ENCODE measurements at regions not wholly inside any gene's neighbourhood (a gene's known extent, or its start where the extent isn't known, plus 50 kb on each side); places are given as distances from the start of the nearest gene placed in this dataset.

DNA sequence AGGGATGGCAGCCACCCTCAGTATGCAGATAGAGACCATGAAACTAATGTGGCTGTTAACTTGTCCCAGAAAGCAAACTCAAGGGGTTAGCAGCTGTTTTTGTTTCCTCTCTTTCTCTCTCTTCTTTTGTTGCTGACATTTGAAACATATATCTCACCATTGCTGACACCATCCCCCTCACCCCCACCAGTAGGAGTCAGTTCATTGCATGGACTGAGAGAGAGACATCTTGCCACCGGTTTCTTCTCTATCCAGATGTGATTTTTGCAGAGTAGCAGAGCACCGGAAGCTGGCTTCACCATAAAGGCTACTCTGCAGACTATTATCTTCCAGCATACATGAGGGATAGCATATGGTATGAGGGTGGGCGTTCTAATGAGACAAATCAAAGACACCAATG lies 177.1 kb upstream of the FRG1 start:
- FAIRE-seq, result no peak

DNA sequence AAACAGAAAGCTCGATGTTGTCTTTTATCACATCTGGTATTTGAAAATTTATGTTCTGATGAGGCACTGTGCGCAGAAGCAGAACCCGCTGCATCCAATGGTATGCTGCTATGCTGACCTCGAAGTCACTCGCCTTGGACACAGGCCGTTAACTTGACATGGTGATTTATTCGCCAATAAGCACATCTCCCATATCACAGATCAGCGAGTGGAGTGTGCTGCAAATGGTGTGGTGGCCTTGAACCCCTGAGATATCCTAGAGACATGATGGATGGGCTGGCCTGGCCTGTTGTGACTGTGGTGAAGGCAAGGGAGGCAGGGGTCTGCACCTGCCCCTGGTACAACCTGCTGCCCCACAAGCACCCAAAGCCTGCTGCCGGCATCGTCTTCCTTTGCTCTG lies 175.4 kb upstream of the FRG1 start:
- DNase-seq (ENCODE audit: low spot score in 2 of 2) (no peak), FAIRE-seq (no peak)

More for the DNA sequence above, 177.1 kb upstream of the FRG1 start:
- no peak for DNase-seq (ENCODE audit: low spot score in 2 of 2)

DNA sequence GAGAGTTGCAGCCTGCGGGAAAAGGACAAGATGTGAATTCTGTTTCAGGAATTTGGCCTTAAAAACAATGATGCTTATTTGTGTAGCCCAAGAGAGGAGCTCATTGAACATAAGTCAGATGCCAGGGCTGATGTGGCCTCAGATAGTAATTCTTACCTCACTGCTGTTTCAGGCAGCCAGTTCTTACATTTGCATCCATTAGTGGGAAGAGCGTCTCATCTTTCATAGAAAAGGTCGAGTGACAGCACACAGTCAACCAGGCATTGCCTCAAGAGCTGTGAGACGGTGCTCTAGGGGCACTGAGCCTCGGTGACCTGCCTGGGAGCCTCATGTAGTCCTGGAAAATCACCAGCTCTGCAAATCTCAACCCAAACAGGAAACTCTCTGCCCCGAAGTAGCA lies 174.9 kb upstream of the FRG1 start:
- FAIRE-seq (no peak), DNase-seq (ENCODE audit: low spot score in 2 of 2) (no peak)

DNA sequence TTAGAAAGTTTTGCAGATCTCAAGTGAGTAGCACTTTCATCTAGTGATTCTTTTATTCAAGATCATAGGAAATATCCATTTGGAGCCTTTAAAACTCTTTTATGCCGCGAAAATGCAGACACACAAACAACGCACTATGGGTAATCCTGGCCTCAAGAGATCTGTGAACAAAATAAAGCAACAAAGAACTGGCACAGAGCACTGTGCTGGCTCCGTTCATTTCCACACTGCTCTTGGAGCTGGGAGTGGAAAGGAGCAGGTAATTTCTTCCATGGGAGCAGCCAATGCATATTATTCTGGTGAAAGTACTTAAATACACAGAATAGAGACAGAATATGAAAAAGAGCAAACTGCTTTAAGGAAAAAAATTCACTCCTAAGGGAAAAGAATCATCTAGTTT lies 172.7 kb upstream of the FRG1 start:
- no peak for FAIRE-seq
- DNase-seq (ENCODE audit: low spot score in 2 of 2), result no peak

DNA sequence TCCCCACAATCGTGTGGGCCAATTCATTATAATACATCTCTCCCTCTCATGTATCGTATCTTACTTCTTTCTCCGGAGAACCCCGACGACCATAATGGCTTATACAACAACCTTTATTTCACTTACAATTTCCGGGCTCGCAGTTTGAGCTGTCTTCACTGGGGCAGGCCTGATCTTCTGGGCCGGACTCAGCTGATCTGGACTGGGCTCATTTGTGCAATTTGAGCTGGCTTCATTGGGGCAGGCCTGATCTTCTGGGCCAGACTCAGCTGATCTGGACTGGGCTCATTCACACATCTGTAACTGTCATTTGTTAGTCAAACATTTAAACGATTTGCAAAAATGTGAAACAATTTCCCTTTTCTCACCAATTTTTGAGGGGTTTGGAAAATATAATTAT lies 171.5 kb upstream of the FRG1 start:
- FAIRE-seq (no peak), DNase-seq (ENCODE audit: low spot score in 2 of 2) (no peak)

DNA sequence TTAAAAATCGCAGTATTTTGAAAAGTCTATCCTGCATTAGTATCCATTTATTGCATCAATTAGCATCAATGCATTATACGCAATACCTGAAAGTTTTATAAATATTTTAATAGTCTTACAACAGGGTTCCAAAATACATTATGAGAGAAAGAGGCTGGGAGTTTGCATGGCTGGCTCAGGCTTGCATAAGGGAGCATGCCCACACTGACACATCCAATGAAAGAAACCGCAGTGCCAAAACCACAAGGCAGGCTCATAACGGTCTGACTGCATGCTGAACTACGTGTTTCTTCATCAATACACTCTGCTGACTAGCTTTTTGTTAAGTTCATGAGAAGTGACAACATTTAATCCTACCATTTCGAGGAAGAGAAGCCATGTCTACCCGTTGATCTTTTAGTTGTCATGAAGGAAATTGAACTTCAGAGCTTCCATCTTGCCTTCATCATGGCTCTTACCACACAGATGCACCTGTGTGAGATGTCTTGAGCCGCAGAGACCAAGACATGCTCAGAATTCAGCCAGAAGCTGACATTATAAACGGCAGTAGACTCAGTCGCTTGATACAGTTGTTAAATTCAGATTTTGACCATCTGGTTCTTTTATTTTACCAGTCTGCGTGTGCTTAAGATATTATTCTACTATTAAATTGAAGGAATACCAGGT lies 168.8 kb upstream of the FRG1 start:
- FAIRE-seq (no peak), DNase-seq (ENCODE audit: low spot score in 2 of 2) (no peak)

DNA sequence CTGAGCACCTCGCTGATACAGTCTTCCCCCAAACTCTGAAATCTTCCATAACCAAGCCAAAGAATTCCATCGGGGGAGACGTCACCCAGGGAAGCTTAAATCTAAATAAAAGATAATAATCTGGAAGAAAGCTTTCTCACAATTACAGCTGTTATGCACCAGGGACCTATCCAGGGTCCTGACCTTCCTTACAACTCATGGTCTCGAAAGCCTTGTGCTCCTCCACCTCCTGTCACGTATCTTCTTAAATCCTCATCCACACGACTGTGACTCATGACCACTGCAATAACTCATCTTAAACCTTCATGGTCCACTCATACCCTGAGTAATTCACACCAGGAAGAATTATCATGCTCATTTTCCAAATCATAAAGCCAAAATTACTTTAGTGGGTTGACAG lies 166.8 kb upstream of the FRG1 start:
- FAIRE-seq, result no peak
- no peak for DNase-seq (ENCODE audit: low spot score in 2 of 2)

DNA sequence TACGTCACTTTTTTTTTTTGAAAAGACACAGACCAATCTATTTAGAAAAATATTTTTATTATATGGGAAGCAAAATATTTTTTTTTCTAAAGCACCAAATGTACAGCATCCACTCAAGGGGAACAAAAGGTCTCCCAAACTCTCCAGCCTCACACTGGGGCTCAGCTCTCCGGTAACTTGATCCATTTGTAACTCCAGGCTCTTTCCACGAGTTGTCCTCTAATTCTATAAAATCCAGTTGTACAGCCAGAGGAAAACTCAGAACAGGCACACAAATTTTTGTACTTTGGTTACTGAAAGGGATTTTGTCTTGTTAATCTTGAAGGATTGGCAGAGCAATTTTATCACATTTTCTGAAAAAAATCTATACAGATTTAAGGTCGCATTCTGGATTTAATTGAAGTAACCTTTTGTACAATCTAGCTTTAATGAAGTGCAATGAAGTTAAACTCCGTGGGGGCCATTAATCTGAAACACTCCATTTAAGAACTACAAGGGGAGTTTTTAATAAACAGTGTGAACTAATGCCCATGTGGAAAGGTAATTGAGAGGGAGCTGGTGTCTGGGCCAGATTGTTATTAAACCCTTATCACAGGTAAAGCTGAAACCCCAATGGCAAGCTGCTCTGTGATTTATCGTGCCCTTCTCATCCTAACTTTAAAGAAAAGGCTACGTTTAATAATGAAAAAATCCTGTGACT lies 161.2 kb upstream of the FRG1 start:
- DNase-seq (ENCODE audit: low spot score in 2 of 2), result no peak
- FAIRE-seq, result no peak

DNA sequence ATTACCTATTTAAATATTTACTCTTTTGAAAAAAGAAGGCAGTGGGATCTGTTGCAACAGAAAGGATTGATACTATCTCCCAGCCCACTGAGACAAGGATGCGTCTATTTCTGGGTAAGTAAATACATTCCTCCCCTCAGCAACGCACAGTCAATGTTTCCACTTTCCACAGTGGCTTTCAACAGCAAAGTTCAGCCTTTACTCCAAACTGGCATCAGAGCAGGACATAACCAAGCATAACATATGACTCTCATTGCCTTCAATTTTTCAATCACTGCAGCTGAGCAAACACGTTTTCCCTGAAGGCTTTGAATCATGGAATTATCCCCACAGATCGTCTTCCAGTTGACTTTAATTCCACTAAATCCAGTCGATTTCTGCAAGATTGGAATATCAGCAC lies 160.3 kb upstream of the FRG1 start:
- DNase-seq (ENCODE audit: low spot score in 2 of 2) (no peak), FAIRE-seq (no peak)

DNA sequence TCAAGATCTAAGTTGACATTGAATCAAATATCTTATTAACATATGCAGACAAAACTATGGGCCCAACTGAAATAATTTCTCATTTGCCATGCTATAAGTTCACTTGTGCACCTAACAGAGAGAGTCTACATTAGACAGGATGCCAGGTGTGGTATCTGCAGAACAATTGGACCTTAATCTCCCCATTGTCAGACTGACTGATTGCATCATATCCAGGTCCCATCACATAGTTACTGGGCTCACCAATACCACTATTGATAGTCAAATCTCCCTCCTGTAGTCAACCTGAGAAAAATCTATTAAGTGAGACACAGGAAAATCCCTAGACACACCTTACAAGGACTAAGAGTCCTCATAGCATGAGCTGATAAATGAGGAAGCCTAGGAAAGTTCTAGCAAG lies 156.0 kb upstream of the FRG1 start:
- FAIRE-seq (no peak), DNase-seq (ENCODE audit: low spot score in 2 of 2) (no peak)

DNA sequence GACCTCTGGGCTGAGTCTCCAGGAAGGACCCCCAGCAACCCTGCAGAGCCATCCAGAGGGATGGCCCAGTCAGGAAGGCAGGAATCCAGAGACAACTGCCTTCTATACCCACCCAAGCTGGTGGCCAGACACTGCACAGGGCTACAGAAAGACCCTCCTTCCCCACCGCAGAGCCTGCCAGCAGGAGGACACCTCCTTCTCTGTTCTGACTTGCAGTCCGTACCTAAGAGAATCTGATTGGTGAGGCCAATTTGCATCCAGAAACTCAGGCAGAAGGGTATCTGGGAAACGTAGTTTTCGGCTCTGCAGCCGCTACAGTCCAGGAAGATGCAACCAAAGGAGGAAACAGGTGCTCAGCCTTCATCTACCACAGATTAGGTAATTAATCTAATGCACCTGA lies 155.4 kb upstream of the FRG1 start:
- DNase-seq (ENCODE audit: low spot score in 2 of 2), result no peak
- no peak for FAIRE-seq

DNA sequence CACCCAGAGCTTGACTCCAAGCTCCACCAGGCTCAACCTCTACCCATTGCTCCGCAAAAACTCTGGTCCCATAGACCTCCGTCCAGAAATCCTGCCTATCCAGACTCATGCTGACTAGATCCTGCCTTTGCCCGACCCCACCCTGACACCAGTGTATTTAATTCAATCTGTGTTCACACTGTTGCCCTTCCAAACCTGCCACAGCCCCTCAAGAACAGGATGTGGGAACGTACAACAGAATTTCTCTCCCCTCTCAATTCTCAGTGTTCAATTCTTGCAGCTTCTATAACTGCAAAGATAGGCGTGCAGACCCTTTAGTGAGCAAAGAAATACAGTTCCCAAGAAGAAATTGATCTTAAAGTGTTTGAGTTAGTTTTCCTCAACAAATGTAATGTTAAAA lies 154.2 kb upstream of the FRG1 start:
- DNase-seq (ENCODE audit: low spot score in 2 of 2), result no peak
- FAIRE-seq, result no peak

DNA sequence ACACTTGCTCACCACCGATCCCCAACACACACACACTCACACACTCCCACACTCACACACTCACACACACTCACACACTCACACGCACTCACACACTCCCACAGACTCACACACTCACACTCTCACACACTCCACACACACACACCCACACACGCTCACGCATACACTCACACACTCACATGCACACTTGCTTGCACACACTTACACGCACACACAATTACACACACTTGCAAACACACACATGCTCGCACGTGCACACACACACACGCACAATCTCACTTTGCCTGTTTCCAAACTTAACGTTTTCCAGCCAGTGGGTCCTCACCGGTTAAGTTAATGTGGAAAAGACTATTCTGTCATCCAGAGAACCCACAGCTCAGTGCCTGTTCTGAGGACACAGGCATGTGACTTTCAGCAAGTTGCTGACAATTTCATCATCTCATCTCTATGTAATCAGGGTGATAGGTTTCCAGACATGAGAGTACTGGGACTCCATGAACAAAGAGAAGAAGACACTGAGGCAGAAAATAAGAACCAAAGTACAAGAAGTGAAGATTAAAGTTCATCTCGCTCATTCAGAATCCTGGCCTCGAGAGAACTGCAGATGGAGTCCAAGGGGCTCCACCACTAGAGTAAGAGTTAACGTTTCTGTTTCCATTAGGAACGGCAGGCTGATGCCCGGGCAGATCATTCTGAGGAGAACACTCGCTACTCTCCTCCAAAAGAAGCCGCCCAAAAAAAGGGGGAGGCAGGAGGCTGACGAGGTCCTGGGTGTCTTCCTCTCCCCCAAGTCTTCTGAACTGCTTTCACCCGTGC lies 153.2 kb upstream of the FRG1 start:
- no peak for DNase-seq (ENCODE audit: low spot score in 2 of 2)
- FAIRE-seq, result no peak

DNA sequence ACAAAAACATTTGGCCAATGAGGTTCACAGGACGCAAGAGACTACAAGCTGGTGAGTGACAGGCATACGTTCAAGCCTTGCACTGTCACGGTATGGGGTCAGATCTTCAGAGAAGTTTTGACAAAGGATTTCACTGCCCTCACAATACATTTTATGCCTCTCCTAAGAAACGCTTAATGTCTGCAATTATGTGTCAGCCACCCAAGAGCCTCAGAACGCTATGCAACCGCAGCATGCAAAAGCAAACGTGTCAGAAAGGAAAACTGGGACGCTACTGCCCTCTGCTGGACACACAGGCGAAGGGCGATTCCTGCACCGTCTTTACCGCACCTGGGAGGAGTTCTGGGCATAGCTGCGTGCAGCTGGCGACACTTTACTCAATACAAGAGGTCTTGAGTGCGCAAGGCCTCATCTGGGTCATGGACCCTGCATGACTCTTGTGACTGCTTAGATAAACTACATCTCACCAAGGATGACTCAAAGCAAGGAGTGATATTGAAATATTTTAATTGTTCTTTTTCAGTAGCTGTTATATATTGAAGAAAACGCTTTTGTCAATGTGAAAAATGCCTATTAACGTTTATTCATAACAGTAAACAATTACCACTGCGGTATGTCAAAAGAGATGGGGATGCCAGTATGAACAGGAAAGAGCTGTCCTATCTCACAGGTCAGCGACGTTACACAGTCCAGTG lies 147.6 kb upstream of the FRG1 start:
- no peak for FAIRE-seq
- DNase-seq (ENCODE audit: low spot score in 2 of 2), result peak in 1 of 2 donors; percentile 53

DNA sequence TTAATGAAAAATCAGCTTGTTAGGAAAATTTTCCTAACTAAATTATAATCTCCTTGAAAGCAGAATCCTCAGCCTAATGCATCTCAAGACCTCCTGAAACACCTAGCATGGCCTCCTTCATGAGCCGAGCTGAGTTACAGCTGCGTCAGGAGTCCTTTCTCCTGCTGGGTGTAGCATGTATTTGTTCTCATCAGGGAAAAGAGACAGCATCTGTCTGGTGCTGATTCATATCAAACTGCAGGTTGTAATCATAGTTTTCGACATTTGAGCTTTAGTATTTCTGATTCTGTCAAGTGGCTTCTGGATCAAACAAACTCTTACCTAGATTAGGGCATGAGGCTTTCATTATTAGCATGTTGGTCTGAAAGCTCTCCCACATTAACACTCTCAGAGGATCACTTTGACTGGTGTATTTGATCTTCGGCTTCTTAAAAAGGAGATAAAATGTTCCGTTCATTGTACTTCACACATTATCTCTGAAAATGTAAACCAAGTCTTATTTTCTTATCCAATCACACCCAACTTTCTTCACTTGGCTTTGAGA lies 140.1 kb upstream of the FRG1 start:
- DNase-seq (ENCODE audit: low spot score in 2 of 2), result no peak
- FAIRE-seq, result no peak

DNA sequence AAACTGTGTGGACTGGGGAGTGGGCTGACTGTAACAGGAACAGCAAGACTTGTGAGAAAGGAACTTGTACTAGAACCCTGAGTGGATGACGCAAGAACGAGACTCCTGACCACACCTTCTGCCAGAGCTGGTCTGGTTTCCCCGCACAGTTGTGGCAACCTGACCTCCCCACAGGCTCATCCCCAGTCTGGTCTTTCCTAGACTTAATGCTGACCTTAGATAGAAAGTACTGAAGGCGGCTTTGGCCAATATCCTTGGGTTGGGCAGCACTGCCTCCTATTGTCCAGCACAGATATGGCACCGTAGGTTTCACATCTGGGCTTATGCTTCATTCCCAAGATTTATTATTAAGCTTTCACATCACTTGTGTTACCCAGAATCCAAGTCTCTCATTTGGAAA lies 137.8 kb upstream of the FRG1 start:
- DNase-seq (ENCODE audit: low spot score in 2 of 2) (no peak), FAIRE-seq (no peak)

DNA sequence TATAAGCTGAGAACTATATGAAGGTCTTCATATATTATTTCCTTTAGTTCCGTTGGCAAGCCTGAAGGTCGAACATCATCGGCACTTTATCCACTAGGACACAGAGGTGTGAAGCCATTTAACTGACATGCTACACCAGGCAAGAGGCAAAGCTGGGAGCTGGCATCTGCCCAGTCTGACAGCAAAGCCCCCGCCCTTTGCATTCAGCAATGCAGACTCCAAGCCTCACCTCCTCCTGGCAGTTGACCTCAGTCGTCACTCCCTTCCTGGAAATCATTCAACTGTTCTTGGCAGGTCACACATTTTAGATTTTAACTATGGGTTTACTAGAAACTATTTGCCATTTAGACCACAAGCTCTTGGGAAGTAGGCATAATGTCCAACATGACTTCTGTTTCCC lies 135.8 kb upstream of the FRG1 start:
- FAIRE-seq (no peak), DNase-seq (ENCODE audit: low spot score in 2 of 2) (no peak)

DNA sequence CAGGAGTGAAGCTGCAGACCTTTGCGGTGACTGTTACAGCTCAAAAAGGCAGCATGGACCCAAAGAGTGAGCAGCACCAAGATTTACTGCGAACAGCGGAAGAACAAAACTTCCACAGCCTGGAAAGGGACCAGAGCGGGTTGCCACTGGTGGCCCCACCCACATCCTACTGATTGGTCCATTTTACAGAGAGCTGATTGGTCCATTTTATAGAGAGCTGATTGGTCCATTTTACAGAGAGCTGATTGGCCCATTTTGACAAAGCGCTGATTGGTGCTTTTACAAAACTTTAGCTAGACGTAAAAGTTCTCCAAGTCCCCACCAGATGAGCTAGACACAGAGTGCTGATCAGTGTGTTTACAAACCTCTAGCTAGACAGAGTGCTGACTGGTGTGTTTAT lies 134.2 kb upstream of the FRG1 start:
- no peak for DNase-seq (ENCODE audit: low spot score in 2 of 2)
- no peak for FAIRE-seq

DNA sequence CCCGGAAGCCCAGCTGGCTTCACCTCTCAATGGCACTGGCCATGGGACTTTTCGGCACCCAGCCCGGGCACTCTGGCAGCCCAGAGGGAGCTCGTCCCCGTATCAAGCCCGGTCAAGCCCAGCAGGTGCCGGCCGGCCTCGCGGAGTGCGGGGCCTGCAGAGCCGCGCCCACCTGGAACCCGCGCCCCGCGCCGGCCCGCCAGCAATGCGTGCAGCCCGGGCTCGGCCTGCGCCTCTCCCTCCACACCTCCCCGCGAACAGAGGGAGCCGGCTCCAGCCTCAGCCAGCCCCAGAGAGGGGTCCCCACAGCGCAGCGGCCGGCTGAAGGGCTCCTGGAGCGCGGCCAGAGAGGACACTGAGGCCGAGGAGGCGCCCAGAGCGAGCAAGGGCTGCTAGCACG lies 133.6 kb upstream of the FRG1 start:
- no peak for FAIRE-seq
- DNase-seq (ENCODE audit: low spot score in 2 of 2), result no peak

DNA sequence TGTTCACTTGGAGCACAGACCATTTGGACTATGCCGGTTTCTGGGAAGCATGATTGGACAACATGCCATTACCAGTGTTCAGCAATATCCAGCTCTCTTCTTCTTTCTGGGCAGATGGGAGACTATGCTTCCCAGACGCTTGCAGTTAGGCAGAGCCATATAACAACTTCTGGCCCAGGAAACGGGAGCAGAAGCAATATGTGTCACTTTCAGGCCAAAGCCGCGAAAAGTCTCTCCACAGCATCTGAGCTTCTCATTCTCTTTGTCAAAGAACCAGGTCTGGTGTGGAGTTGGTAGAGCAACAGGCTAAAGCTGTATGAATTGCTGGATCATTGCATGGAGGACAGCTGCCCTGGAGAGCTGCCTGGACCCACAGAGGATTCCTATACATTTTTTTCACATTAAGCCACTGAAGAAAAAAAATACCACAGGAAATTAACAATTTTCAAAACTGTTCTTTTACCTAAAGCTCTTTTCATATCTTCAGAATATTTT lies 131.4 kb upstream of the FRG1 start:
- DNase-seq (ENCODE audit: low spot score in 2 of 2), result no peak
- FAIRE-seq, result no peak

DNA sequence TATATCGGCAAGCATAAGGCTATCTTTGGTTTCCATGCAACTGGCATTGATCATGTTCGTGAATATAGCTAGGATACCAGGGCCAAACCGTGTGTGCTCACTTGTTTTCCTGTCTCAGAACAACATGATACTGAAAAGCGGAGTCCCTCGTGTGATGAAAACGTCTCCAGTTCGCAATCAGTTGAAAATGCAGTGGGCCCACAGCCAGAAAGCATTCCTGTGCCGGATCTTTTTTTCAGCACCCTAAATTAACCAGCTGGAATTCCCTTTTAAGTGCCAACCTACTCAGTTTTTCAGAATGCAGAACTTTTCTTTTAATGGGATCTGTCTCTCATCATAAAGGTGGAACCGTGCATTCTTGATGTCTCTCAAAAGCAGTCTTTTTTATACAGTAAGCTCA lies 130.8 kb upstream of the FRG1 start:
- FAIRE-seq, result no peak
- no peak for DNase-seq (ENCODE audit: low spot score in 2 of 2)

Data from frontal cortex (tissue), 3 donors.